NCI-H524 treated with DMSO at 0.1 percent for 48 hours (cell line): ENCODE measurements at regions not wholly inside any gene's neighbourhood (a gene's known extent, or its start where the extent isn't known, plus 50 kb on each side); places are given as distances from the start of the nearest gene placed in this dataset.
"Not testable (repeated sequence)": the region's sequence is repeated elsewhere in the genome, so short reads cannot be mapped to it uniquely, and the experiment has no call there.

Experiments used
- DNase-seq: peaks from one replicate; lab custom pipeline; 2025; lab: John Stamatoyannopoulos, UW

- no peak for DNase-seq
Measured at GRCh38 chr3:169029674-169030285, 633.7 kb downstream of the MECOM start.

- no peak for DNase-seq
Measured at GRCh38 chr3:169028716-169029115, 634.8 kb downstream of the MECOM start.

DNA sequence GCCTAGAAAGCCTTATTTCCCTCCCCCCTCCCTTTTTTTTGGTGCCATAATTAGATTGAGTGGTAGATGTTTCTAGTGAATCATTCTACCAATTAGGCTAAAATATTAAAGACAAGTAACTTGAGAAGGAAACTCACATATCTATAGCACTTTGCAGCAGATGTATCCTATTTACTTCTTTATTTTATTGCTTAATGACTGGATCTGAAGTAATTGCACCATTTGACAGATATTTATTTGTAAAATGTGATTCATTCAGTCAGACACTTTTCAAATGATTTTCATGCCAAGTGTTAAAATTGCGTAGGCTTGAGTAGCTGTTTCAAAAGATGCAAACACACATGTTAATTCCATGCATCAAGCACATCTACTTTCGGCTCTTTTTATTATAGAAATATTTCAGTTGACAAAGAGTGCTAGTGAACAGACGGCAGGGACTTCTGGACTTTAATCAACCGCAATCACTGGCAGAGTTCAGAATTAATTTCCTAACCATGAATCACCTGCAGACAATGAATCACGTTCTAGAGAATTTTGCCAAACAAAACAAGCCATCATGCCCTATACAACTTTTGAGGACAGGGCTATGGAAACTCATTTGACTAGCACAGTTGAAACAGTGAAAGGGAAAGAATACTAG, 636.8 kb downstream of the MECOM start:
- no peak for DNase-seq

- DNase-seq, result no peak
Measured at GRCh38 chr3:169022457-169022856, 641.1 kb downstream of the MECOM start.

DNA sequence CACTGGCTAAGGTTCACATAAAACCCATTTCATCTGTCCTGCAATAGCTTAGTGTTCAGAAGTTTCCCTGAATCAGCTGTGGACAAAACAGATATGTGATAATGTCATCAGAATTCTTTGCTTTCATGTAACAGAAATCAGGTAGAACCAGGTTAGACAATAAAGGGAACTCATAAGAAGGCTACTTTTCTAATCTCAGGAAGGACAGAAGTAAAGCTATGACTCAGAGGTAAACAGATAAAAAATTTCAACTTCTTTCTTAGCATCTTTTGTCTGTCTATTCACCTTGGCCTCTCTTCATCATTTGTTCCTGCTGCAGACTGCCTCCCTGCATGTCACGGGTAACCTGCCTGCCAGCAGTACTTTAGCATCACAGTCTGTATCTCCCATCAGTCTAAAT, 643.1 kb downstream of the MECOM start:
- no peak for DNase-seq

DNA sequence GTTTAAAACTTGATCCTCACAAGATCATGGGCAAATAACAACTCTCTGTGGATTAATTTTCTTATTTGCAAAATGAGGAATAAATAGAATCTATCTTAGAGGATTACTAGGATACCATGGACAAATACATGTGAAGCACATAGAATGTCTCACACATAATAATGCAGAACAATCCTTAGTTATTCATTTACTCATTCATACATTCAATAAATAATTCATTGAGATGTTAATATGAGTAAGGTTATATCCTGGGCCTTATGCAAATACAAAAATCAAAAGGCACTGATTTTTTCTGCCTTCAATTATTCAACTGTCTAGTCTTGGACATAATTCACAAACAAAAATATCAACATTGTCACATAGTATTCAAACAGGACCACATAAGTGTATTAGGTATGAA, 654.1 kb downstream of the MECOM start:
- DNase-seq, result no peak

DNA sequence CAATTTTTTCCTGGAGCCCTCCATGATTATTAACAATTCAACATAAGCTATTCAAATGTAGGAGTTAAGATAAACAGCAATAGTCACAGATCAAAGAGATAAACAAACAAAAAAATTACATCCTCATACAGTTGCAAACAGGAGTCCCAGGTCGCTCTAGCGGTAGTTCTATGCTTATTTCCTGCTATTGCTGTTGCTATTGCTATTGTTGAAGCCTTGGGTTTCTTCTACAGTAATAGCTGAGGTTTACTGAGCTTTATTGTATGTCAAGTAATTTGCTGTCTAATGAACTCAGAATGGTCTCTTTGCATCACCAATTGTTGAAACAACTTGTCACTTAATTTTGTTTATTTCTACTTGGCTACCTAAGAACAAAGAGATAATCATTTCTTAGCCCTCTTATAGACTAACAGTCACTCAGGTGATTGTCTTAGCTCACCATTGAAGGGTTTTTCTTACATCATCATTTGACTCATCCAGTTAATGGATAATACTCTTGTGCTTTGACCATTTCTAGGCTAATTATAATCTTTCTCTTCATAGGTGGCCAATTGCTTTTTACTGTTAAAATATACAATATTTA, 654.6 kb downstream of the MECOM start:
- no peak for DNase-seq

GRCh38 chr3:169007145-169007544, 656.4 kb downstream of the MECOM start:
- no peak for DNase-seq

DNA sequence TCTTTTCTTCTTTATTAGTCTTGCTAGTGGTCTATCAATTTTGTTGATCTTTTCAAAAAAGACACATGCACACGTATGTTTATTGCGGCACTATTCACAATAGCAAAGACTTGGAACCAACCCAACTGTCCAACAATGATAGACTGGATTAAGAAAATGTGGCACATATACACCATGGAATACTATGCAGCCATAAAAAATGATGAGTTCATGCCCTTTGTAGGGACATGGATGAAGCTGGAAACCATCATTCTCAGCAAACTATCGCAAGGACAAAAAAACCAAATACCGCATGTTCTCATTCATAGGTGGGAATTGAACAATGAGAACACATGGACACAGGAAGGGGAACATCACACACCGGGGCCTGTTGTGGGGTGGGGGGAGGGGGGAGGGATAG, 657.1 kb downstream of the MECOM start:
- not testable (repeated sequence) for DNase-seq

GRCh38 chr3:169002689-169003088, 660.8 kb downstream of the MECOM start:
- no peak for DNase-seq

DNA sequence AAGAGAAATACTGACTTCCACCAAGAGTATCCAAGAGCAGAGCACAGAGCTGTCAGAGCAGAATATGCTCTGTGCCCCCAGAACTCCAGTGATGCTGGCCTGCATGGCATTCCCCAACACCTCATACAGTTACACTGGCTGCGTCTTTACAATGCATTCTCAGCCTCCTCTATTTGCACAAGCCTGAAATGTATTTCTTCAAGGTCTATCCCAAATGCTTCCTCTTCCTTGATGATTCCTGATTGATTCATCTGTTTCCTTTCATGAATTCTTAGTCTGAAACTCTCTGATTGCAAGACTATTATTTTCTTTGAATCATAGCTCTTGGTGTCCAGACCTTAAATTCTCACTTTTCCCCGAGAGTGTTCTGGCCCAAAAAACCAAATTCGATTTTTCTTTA, 664.7 kb downstream of the MECOM start:
- DNase-seq, result no peak

DNA sequence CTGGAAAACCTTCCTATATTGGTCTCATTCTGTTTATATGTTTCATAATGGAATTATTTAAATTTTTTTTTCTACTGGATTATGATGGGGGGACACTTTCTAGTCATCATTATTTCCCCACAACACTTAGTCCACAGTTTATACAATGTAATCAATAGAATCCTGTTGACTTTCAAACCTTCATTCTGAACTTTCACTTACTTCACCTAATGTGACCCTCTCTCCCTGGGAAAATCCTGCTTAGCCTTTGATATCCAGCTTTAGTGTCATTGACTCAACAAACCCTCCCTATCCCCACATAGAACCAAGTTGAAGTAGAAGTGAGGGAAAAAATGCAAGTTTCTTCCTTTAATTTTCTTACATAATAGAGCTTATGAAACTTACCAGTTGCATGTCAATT, 666.0 kb downstream of the MECOM start:
- no peak for DNase-seq

DNA sequence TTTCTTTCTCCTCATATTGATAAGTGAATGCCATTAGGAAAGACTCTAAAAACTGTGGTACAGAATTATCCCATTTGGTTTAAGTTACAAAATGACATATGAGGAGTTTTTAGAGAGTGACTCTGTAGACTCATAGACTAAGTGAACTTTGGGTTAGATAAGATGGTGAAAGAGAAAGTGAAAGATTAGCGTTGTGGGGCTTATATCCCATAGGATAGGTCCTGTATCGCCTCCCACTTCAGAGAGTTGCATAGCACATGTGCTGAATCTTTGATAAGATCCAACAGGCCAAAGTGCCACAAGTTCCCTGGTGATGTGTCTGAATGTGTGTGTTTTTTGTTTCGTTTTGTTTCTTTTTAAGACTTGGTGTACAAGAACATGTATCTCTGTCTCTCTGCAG, 666.9 kb downstream of the MECOM start:
- no peak for DNase-seq

DNA sequence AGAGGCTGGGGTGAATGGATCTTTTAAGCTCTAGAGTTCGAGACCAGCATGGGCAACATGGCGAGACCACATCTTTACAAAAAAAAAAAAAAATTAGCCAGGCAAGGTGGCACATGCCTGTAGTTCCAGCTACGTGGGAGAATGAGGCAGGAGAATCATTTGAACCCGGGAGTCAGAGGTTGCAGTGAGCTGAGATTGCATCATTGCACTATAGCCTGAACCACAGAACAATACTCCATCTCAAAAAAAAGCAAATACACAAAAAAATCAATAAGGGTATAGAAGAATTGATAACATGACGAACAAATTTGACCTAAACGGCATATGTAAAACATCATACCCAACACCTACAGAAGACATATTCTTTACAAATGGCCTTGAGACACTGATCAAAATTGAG, 668.4 kb downstream of the MECOM start:
- DNase-seq, result no peak

GRCh38 chr3:168991803-168992202, 671.7 kb downstream of the MECOM start:
- DNase-seq, result no peak

DNA sequence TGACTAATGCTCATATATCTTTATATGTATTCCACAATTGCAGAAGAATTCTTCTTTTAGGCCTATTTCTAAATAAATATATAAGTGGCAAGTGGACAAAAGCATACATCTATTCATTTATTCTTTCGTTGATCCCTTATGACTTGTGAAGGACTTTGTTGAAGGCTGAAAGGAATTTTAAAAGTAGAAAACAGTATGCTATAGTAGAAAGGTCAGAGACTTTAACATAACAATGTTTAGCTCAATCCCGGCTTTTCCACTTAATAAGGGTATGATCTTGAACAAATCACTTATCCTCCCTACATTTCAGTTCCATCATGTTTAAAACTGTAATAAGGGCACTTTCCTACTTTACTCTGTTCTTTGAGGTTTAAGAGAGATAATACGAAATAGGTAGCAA, 672.9 kb downstream of the MECOM start:
- no peak for DNase-seq

DNA sequence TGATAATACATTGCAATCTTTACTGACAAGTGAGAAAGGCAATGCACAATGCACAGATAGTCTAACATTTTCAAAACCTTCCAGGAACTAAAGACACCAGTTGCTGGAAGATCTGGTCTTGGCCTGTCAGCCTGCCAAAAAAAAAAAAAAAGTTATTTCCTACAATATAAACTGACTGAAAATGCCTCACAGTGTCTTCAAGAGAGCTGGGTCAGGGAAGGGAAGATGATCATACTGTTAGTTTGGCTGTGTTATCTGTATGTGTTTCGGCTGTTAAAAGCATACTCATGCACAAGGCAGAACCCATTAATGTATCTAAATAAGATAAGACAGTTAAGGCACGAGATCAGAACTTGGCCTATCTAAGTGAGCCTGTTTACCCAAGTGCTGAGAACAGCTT, 673.4 kb downstream of the MECOM start:
- DNase-seq, result no peak

- DNase-seq, result no peak
Measured at GRCh38 chr3:168989396-168989795, 674.1 kb downstream of the MECOM start.

GRCh38 chr3:168988853-168989252, 674.7 kb downstream of the MECOM start:
- DNase-seq, result no peak

DNA sequence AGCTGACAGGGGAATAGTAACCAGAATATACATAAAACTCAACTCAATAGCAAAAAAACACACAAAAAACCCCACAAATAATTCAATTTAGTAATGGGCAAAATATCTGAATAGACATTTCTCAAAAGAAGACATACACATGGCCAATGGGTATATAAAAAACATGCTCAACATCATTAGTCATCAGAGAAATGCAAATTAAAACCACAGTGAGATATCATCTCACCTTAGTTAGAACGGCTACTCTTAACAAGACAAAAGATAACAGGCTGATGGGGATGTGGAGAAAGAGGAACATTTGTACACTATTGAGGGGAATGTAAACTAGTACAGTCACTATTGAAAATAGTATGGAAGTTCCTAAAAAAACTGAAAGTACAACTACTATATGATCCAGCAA, 678.6 kb downstream of the MECOM start:
- no peak for DNase-seq

DNA sequence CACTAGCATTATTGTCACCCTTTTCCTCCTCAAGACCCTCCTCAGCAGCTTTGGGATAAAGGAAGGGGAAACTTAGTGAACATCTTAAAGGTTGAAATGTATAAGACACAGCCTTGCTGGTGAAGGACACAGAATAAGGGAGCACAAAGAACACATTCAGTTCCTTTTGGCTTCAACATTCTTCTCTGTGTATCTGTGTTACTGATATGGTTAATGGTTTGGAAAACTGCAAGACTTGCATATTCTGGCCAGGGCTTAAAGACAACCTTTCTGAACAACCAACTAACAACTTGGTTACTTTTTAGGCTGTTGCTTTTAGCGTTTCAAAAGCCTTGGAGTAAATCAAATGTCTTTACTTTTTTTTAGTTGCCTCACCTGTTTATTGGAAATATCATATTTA, 680.5 kb downstream of the MECOM start:
- no peak for DNase-seq

GRCh38 chr3:168981396-168981795, 682.1 kb downstream of the MECOM start:
- no peak for DNase-seq

DNA sequence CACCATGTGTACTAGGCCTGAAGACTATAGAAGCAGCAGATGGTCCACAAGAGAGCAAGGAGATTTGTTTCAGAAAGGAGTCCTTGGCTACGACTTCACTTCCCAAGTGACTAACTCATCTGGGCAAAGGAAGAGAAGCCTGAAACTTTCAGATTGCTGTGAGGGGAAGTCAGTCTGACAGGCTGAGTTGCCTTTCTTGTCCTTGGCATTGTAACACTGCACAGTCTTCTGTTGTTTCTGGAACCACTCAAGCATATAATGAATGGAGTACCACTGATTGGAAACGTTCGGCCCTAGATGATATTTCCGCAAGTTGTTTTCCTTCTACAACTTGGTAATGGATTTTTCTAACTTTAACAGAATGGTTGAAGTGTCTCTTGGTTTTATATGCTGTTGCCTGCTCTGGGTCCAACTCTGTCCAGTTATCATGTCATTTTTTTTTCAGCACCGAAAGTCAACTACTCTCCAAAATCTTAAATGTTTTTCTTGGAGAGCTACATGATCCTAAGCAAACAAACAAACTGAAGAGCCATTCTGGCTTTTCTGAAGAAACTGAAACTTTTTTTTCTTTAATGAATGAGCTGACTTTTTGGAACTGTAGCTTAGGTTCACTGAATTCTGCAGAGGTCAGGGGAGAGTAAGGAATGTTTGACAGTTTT, 685.7 kb downstream of the MECOM start:
- DNase-seq, result peak; percentile 31
